ENCODE measurements at regions not wholly inside any gene's neighbourhood (a gene's known extent, or its start where the extent isn't known, plus 50 kb on each side); places are given as distances from the start of the nearest gene placed in this dataset.

DNA sequence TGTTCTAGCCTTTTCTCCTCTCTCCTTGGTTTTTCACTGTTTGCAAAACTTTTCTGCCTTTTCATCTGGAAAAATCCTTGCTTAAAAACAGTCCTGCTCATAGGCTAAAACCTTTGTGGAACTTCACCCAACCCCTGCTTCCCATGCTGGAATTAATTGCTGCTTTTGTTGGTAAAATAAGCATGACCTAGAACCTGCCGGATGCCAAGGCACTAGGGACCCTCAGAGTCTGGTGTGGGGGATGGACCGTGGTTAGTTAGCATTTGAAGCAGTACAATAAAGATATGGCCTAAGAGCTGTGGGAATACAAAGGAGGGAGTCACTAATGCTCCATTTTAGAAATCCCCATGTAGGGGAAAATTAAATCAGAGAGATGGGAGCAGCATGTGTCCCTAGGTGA lies 326.3 kb downstream of the KCNRG start:
- H3K27me3 ChIP-seq (ENCODE audit: control insufficient read depth in 1 of 2, insufficient read depth in 2 of 2, low read length in 2 of 2) = no peaks in the 10 kb centered on the region
- H3K27ac ChIP-seq (ENCODE audit: low read depth in 2 of 2, low read length in 1 of 2) = no peak overlapping the region
- H3K9me3 ChIP-seq (ENCODE audit: control insufficient read depth in 2 of 2, insufficient read depth in 1 of 2, low read depth in 1 of 2, low read length in 1 of 2) = no peaks in the 10 kb centered on the region
- whole genome bisulfite sequencing, 2 donors = 95 to 98% methylated on average over 2 of the region's 2 CpGs
- no peak overlapping the region for H3K4me3 ChIP-seq (ENCODE audit: low read depth in 1 of 2, low read length in 2 of 2)
- H3K4me1 ChIP-seq (ENCODE audit: control insufficient read depth in 2 of 2, insufficient read depth in 2 of 2, low read length in 1 of 2) = no peaks in the 10 kb centered on the region
- no peaks in the 10 kb centered on the region for H3K36me3 ChIP-seq (ENCODE audit: control insufficient read depth in 2 of 2, insufficient read depth in 2 of 2, low read length in 1 of 2)

- H3K4me1 ChIP-seq (ENCODE audit: control insufficient read depth in 2 of 2, insufficient read depth in 2 of 2, low read length in 1 of 2) = no peaks in the 10 kb centered on the region
- 53 to 66% methylated on average over 3 of the region's 3 CpGs for WGBS, 2 donors
- H3K9me3 ChIP-seq (ENCODE audit: control insufficient read depth in 2 of 2, insufficient read depth in 1 of 2, low read depth in 1 of 2, low read length in 1 of 2) = no peaks in the 10 kb centered on the region
- no peak overlapping the region for H3K4me3 ChIP-seq (ENCODE audit: low read depth in 1 of 2, low read length in 2 of 2)
- H3K27me3 ChIP-seq (ENCODE audit: control insufficient read depth in 1 of 2, insufficient read depth in 2 of 2, low read length in 2 of 2) = no peaks in the 10 kb centered on the region
- H3K27ac ChIP-seq (ENCODE audit: low read depth in 2 of 2, low read length in 1 of 2) = no peak overlapping the region
- H3K36me3 ChIP-seq (ENCODE audit: control insufficient read depth in 2 of 2, insufficient read depth in 2 of 2, low read length in 1 of 2) = no peaks in the 10 kb centered on the region
Observed at GRCh38 chr13:50344717-50345116, 329.5 kb downstream of the KCNRG start.

DNA sequence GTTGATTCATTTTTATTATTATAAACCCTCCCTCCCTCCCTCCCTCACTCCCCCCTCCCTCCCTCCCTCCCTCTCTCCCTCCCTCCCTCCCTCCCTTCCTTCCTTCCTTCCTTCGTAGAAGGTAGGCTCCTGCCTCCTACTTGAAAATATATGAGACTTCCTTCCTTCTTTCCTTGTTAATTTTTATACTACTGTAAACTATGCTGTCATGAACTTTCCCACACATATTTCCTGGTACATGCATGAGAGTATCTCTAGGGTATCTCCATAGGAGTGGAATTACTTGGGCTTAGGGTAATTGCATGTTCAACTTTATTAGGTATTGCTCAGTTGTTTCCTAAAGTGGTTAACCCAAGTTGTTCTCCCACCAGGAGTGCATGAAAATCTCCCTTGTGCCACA lies 330.6 kb downstream of the KCNRG start:
- Histone ChIP-seq H3K4me1 (ENCODE audit: control insufficient read depth in 2 of 2, insufficient read depth in 2 of 2, low read length in 1 of 2) (no peaks in the 10 kb centered on the region), H3K4me3 (ENCODE audit: low read depth in 1 of 2, low read length in 2 of 2) (no peak overlapping the region), H3K27ac (ENCODE audit: low read depth in 2 of 2, low read length in 1 of 2) (no peak overlapping the region), H3K27me3 (ENCODE audit: control insufficient read depth in 1 of 2, insufficient read depth in 2 of 2, low read length in 2 of 2) (no peaks in the 10 kb centered on the region), H3K9me3 (ENCODE audit: control insufficient read depth in 2 of 2, insufficient read depth in 1 of 2, low read depth in 1 of 2, low read length in 1 of 2) (no peaks in the 10 kb centered on the region), H3K36me3 (ENCODE audit: control insufficient read depth in 2 of 2, insufficient read depth in 2 of 2, low read length in 1 of 2) (no peaks in the 10 kb centered on the region)
- WGBS, 2 donors = no CpG with 5 or more reads among the region's 1 CpG

GRCh38 chr13:50348371-50348770 lies 333.1 kb downstream of the KCNRG start:
- H3K27ac ChIP-seq (ENCODE audit: low read depth in 2 of 2, low read length in 1 of 2) = no peak overlapping the region
- H3K36me3 ChIP-seq (ENCODE audit: control insufficient read depth in 2 of 2, insufficient read depth in 2 of 2, low read length in 1 of 2) = no peaks in the 10 kb centered on the region
- no peak overlapping the region for H3K4me3 ChIP-seq (ENCODE audit: low read depth in 1 of 2, low read length in 2 of 2)
- H3K9me3 ChIP-seq (ENCODE audit: control insufficient read depth in 2 of 2, insufficient read depth in 1 of 2, low read depth in 1 of 2, low read length in 1 of 2) = no peaks in the 10 kb centered on the region
- H3K4me1 ChIP-seq (ENCODE audit: control insufficient read depth in 2 of 2, insufficient read depth in 2 of 2, low read length in 1 of 2) = no peaks in the 10 kb centered on the region
- H3K27me3 ChIP-seq (ENCODE audit: control insufficient read depth in 1 of 2, insufficient read depth in 2 of 2, low read length in 2 of 2) = no peaks in the 10 kb centered on the region
- WGBS, 2 donors = 77 to 94% methylated on average over 4 of the region's 4 CpGs

DNA sequence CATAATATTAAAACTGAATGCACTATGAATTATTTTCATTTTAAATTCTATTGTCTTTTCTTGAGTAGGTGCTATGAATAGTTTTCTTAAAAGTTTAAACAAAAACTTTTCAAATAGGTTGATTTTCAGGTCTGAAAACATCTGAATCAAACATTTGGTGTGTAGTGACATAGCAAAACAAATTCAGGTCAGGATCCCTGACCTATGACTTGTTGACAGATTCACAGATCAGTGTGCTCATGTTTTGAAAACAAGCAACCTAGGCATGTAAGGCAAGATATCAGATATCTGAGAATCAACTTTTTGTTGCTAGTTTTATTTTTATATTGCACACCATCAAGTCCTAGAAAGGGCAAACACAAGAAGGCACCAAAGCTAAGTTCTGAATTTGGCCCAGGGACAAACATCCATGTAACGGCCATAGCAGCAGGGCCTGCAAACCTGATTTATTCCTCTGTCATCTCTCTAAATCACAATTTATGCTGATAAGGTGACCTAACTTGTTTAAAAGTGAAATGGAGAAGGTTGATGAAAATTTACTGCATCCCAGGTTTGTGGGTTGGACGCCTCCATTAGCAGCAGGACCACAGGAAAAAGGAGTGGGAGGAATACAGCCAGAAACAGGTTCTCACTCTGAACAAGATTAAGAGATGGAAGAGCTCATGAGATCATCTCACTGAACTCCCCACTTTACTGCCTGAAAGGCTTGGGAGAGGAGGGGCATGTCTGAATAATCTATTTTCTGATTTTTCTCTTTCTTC lies 337.7 kb downstream of the KCNRG start:
- Histone ChIP-seq H3K4me3 (ENCODE audit: low read depth in 1 of 2, low read length in 2 of 2) (no peak overlapping the region), H3K36me3 (ENCODE audit: control insufficient read depth in 2 of 2, insufficient read depth in 2 of 2, low read length in 1 of 2) (no peaks in the 10 kb centered on the region), H3K9me3 (ENCODE audit: control insufficient read depth in 2 of 2, insufficient read depth in 1 of 2, low read depth in 1 of 2, low read length in 1 of 2) (no peaks in the 10 kb centered on the region), H3K4me1 (ENCODE audit: control insufficient read depth in 2 of 2, insufficient read depth in 2 of 2, low read length in 1 of 2) (peaks cover 0 to 2% of the 10 kb centered on the region in 2 donors), H3K27me3 (ENCODE audit: control insufficient read depth in 1 of 2, insufficient read depth in 2 of 2, low read length in 2 of 2) (no peaks in the 10 kb centered on the region), H3K27ac (ENCODE audit: low read depth in 2 of 2, low read length in 1 of 2) (no peak overlapping the region)
- WGBS, 2 donors = 91 to 97% methylated on average over 2 of the region's 2 CpGs

- H3K9me3 ChIP-seq (ENCODE audit: control insufficient read depth in 2 of 2, insufficient read depth in 1 of 2, low read depth in 1 of 2, low read length in 1 of 2) = no peaks in the 10 kb centered on the region
- WGBS, 2 donors = 68 to 79% methylated on average over 3 of the region's 3 CpGs
- peaks cover 2 to 3% of the 10 kb centered on the region in 2 donors for H3K4me1 ChIP-seq (ENCODE audit: control insufficient read depth in 2 of 2, insufficient read depth in 2 of 2, low read length in 1 of 2)
- no peaks in the 10 kb centered on the region for H3K36me3 ChIP-seq (ENCODE audit: control insufficient read depth in 2 of 2, insufficient read depth in 2 of 2, low read length in 1 of 2)
- no peak overlapping the region for H3K27ac ChIP-seq (ENCODE audit: low read depth in 2 of 2, low read length in 1 of 2)
- H3K27me3 ChIP-seq (ENCODE audit: control insufficient read depth in 1 of 2, insufficient read depth in 2 of 2, low read length in 2 of 2) = no peaks in the 10 kb centered on the region
- H3K4me3 ChIP-seq (ENCODE audit: low read depth in 1 of 2, low read length in 2 of 2) = no peak overlapping the region
Observed at GRCh38 chr13:50353651-50354415, 338.6 kb downstream of the KCNRG start.

DNA sequence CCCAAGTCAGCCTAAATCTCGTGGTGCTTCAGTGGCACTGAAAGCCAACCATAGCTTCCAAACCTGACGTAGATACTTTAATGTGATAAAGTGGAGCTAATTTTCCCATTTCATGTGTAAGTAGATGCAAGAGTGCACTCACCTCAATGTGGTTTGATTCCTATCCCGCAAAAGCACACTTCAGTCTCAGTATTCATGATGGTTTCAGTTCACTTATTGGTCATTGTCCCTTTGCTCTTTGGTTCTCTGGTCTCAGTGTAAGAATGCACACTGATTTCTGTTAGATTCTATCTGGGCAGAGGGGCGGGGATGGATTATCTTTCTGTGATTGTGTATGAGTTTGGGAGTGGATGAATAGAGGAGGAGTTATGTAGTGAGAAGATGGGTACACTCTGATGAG lies 340.6 kb downstream of the KCNRG start:
- no peak overlapping the region for H3K4me3 ChIP-seq (ENCODE audit: low read depth in 1 of 2, low read length in 2 of 2)
- H3K27ac ChIP-seq (ENCODE audit: low read depth in 2 of 2, low read length in 1 of 2) = no peak overlapping the region
- no peaks in the 10 kb centered on the region for H3K36me3 ChIP-seq (ENCODE audit: control insufficient read depth in 2 of 2, insufficient read depth in 2 of 2, low read length in 1 of 2)
- H3K4me1 ChIP-seq (ENCODE audit: control insufficient read depth in 2 of 2, insufficient read depth in 2 of 2, low read length in 1 of 2) = peaks cover 2 to 3% of the 10 kb centered on the region in 2 donors
- H3K9me3 ChIP-seq (ENCODE audit: control insufficient read depth in 2 of 2, insufficient read depth in 1 of 2, low read depth in 1 of 2, low read length in 1 of 2) = no peaks in the 10 kb centered on the region
- no peaks in the 10 kb centered on the region for H3K27me3 ChIP-seq (ENCODE audit: control insufficient read depth in 1 of 2, insufficient read depth in 2 of 2, low read length in 2 of 2)
- WGBS, 2 donors = 85 to 87% methylated on average over 4 of the region's 4 CpGs

DNA sequence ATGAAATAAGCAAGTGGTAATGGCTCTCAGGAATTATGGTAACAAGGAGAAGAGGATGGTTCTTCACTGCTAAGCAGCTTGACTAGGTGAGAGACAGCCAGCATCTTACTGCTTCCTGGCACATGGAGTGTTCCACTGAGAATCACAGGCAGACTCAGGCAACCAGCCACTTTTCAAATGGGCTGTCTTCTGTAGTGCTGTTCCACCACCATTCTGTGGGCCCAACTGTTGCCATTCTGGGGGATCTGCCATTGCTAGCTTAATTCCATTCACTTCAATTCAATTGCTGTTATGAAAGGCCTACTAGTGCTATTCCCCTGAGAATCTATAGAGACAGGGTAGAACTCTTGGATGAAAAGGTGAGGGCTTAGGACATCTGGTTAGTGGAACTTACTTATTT lies 341.9 kb downstream of the KCNRG start:
- no peak overlapping the region for H3K27ac ChIP-seq (ENCODE audit: low read depth in 2 of 2, low read length in 1 of 2)
- no peaks in the 10 kb centered on the region for H3K9me3 ChIP-seq (ENCODE audit: control insufficient read depth in 2 of 2, insufficient read depth in 1 of 2, low read depth in 1 of 2, low read length in 1 of 2)
- peaks cover 2 to 3% of the 10 kb centered on the region in 2 donors for H3K4me1 ChIP-seq (ENCODE audit: control insufficient read depth in 2 of 2, insufficient read depth in 2 of 2, low read length in 1 of 2)

GRCh38 chr13:50357586-50358118 lies 342.4 kb downstream of the KCNRG start:
- H3K27ac ChIP-seq (ENCODE audit: low read depth in 2 of 2, low read length in 1 of 2) = peak overlapping the region in 1 of 2 donors; percentile 24
- no peaks in the 10 kb centered on the region for H3K9me3 ChIP-seq (ENCODE audit: control insufficient read depth in 2 of 2, insufficient read depth in 1 of 2, low read depth in 1 of 2, low read length in 1 of 2)
- no peaks in the 10 kb centered on the region for H3K27me3 ChIP-seq (ENCODE audit: control insufficient read depth in 1 of 2, insufficient read depth in 2 of 2, low read length in 2 of 2)
- no peaks in the 10 kb centered on the region for H3K36me3 ChIP-seq (ENCODE audit: control insufficient read depth in 2 of 2, insufficient read depth in 2 of 2, low read length in 1 of 2)
- no peak overlapping the region for H3K4me3 ChIP-seq (ENCODE audit: low read depth in 1 of 2, low read length in 2 of 2)
- H3K4me1 ChIP-seq (ENCODE audit: control insufficient read depth in 2 of 2, insufficient read depth in 2 of 2, low read length in 1 of 2) = peaks cover 2 to 3% of the 10 kb centered on the region in 2 donors
- 43 to 63% methylated on average over 9 of the region's 9 CpGs for WGBS, 2 donors

More for the DNA sequence above, 341.9 kb downstream of the KCNRG start:
- no peaks in the 10 kb centered on the region for H3K27me3 ChIP-seq (ENCODE audit: control insufficient read depth in 1 of 2, insufficient read depth in 2 of 2, low read length in 2 of 2)
- no peak overlapping the region for H3K4me3 ChIP-seq (ENCODE audit: low read depth in 1 of 2, low read length in 2 of 2)
- no peaks in the 10 kb centered on the region for H3K36me3 ChIP-seq (ENCODE audit: control insufficient read depth in 2 of 2, insufficient read depth in 2 of 2, low read length in 1 of 2)
